Prostate gland (tissue), 2 donors: ENCODE measurements at regions not wholly inside any gene's neighbourhood (a gene's known extent, or its start where the extent isn't known, plus 50 kb on each side); places are given as distances from the start of the nearest gene placed in this dataset.

Experiments
- POLR2A ChIP-seq: fragments of 450-650 bp; IDR thresholded peaks from one replicate; pipeline ENCODE4 v1.6.1; 2016; ENCODE audit warnings: antibody characterized with exemption, mild to moderate bottlenecking
- POLR2AphosphoS5 ChIP-seq: sonication (generic); formaldehyde crosslinking; IDR thresholded peaks from one replicate; pipeline ENCODE4 v1.6.1; 2017; ENCODE audit warnings: antibody characterized with exemption
- TF ChIP-seq, protein P1 (sequence below), 4 experiments: fragments of 200-600 bp in 2 of 4; fragments of 450-650 bp in 2 of 4; sonication (generic) in 2 of 4; IDR thresholded peaks; 1 replicate in 3 of 4; 2 replicates in 1 of 4; pipeline ENCODE4 v1.5.1; 2016 to 2019; ENCODE audit warnings: antibody characterized with exemption in 4 of 4, mild to moderate bottlenecking in 2 of 4, moderate library complexity in 2 of 4

DNA sequence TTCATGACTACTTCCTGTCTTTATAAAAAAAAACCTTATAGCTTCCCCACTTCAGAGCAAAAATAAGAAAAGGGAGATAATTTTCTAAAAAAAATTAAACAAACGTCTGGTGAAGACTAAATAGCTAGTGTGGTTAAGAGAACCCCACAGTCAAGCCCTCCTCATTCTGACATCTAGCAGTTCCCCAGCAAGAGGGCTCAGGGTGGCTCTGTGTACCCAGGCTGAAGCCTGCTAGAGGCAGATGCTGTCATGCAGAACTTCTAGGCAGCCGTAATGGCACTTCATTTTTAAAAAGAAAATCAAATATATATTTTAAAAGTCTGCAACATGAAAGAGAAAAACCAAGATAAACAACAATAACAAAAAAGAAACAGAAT, 223.1 kb upstream of the KLF14 start:
- TF ChIP-seq POLR2A, result no peak
- TF ChIP-seq, protein P1, sequence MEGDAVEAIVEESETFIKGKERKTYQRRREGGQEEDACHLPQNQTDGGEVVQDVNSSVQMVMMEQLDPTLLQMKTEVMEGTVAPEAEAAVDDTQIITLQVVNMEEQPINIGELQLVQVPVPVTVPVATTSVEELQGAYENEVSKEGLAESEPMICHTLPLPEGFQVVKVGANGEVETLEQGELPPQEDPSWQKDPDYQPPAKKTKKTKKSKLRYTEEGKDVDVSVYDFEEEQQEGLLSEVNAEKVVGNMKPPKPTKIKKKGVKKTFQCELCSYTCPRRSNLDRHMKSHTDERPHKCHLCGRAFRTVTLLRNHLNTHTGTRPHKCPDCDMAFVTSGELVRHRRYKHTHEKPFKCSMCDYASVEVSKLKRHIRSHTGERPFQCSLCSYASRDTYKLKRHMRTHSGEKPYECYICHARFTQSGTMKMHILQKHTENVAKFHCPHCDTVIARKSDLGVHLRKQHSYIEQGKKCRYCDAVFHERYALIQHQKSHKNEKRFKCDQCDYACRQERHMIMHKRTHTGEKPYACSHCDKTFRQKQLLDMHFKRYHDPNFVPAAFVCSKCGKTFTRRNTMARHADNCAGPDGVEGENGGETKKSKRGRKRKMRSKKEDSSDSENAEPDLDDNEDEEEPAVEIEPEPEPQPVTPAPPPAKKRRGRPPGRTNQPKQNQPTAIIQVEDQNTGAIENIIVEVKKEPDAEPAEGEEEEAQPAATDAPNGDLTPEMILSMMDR (IDR thresholded peaks at IDR 0.05), result no peak
- TF ChIP-seq POLR2AphosphoS5, result no peak
